NOMO-1 treated with DMSO at 0.1 percent for 48 hours (cell line): ENCODE measurements at regions not wholly inside any gene's neighbourhood (a gene's known extent, or its start where the extent isn't known, plus 50 kb on each side); places are given as distances from the start of the nearest gene placed in this dataset.
"Not testable (repeated sequence)": the region's sequence is repeated elsewhere in the genome, so short reads cannot be mapped to it uniquely, and the experiment has no call there.

Source experiments
- DNase-seq: peaks from one replicate; lab custom pipeline; 2025; ENCODE audit not compliant: unreplicated experiment; lab: John Stamatoyannopoulos, UW

DNA sequence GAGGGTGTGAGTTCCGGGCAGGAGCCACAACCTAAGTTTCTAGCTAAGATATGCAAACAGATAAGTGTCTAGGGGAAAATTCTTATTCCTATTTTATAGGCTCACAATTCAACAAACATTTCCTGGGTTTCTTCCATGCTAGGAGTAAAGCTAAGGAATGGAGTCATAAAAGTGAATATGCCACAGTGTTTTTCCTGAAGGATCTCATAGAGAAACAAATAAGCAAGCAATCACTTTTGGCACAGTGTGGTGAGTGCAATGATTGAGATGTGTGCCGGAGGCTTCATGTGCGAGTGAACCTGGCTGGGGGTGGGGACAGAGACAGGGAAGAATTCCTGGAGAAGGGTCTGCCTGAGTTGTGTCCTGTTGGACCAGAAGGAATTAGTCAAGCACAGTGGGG lies 147.4 kb downstream of the TENT5C start:
- no peak for DNase-seq

DNA sequence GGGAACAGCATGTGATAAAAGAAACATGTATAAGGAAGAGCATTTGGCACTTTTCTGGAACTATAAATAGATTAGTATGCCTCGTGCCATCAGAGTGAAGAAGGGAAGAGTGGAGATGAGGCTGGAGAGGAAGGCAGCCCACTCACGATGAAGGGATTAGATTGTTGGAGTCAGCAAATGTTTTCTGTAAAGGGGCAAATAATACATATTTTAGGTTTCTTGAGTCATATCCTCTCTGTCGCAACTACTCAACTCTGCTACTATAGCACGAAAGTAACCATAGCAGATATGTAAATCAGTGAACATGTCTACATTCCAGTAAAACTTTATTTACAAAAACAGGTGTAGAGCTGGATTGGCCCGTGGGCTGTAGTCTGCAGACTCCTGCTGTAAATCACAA lies 147.8 kb downstream of the TENT5C start:
- peak; percentile 49 for DNase-seq

DNA sequence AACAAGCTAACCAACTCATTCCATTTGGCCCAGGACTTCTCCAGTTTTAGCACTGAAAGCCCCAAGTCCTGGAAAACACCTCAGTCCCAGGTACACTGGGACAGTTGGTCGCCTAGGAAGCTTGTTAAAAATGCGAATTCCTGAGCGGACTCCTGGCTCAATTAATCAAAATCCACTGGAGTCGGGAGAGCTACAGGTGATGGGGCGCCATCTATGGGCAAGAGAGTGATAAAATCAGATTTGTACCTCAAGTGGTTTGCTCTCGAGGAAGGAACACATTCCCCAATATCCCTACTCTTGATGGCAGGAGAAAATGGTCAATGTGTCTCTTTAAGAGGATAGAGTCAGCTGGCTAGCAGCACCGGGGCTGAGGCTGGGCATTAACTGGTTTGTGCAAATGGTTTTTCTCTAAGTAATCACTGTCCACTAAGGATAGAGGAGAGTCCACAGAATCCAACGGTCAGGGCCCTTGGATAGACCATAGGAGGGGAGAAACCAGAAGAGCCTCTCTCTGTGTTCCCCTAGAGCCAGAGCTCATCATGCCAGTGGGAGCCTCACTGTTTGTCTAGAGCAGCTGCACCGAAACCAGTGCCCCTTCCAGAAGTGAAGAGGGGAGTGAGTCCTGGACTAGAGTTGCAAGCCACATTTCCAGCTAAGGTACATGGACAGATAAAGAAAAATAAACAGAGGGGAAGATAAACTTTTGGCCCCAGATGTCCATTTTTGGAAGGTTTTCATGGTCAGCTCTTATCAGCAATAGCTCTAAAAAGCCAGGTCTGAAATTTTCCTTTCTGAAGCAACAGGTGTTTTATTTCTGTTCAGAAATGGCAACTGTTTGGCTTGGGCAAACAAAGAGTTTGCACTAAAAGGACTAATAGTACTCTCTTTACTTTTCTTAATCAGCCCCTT lies 148.5 kb downstream of the TENT5C start:
- peak; percentile 16 for DNase-seq

DNA sequence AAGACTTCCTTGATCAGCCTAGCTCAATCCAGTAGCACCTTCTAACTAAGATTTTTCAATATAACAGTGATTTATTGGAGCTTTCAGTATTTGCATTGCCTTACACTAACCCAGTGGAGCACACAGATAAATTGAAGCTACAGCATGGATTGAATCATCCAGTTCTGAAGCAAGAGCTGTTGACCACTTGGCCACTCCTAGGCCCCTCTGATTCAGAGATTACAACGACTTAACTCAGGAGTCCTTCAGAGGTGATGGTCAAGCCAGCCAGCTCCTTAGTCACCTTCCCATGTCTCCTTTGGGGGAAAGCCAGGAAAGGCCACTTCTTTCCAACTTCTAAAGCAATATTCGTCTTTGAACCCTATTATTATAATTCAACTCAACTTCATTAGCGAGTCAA lies 151.8 kb downstream of the TENT5C start:
- no peak for DNase-seq

DNA sequence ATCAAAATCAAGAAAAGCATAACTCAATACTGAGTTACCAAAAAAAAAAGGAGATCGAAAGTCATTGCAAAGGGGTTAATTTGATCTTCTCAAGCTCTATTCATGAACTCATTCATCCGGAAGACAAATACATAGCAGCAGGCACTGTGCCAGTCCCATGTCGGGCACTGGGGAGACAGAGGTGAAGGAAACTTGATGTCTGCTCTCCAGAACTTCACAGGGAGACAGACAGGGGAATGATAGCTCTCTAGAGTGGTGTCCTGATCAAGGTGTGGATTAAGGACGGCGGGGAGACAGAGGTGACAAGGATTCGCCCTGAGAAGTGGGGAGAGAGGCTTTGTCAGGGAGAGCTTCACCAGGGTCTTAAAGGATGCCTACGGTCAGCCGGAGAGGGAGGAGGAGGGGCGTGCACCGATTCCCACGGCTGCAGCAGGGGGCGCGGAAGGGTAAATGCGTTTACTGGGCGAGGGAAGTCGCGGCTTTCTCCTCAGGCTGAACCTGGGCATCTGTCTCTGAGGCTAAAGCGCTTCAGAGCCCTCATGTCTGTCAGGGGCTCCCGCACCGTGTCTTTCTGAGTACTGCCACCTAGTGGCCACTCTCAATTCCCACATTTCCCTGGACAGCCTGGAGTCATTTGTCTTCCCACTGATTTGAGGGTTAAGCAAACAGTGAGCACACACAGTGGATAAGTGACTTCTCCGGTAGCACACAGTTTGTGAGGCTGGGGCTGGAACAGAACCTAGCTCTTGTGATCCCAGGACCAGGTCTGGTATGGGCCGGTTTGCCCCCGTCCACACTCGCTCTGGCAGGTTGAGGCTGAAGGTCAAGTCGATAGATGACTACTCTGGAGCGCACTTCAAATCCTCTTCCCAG lies 152.8 kb downstream of the TENT5C start:
- DNase-seq, result peak; percentile 58

DNA sequence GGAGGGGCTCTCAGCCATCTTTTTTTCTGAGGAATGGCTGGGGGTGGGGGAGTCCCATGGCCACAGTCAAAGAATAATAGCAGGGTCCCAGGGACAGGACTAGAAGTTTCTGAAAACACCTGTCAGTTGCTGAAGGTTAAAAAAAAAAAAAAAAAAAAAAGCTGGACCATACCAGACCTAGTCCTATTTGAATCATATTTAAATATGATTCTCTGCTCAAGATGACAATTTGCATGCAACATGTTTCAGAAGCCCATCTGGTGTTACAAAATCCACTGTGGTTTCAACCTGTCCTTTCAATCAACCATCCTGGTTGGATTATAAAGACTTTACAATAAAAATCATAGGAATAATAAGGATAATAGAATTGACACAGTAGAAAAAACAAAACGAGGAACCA lies 153.7 kb downstream of the TENT5C start:
- no peak for DNase-seq

DNA sequence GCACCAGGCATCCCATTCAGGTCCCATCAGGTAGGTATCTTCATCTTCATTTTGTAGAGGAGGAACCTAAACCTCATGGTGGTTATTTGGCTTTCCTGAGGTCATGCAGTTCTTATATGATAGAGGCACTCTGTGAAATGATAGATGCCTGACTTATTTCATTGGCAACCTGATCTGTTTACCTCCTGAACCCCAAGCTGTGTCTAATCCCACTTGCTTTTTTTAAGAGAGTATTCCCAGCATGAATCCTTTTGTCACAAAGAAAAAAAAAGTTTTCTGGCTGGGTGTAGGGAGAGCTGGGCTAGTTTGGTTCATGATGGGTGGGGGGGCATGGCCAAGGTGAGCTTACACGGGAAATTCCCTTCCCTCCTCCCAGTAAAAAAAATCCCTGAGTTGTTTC lies 154.2 kb downstream of the TENT5C start:
- DNase-seq, result no peak

DNA sequence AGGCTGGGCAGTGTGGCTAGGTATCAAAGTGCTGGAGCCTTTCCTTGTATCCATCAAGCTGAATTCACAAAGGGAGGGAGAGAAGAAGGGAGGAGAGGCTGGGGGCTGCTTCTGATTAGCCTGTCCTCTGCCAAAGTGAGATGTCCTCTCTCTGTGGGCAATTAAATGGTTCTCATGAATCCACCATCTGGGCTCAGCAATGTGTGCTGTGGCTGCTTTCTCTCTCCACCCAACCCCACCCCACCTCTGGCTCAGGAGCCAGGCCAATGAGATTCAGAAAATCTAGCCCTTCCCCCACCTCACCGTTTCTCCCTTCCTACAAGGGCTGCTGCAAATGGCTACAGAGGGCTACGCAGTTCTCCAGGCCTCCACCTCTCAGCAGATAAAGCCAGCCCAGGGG lies 154.6 kb downstream of the TENT5C start:
- no peak for DNase-seq

DNA sequence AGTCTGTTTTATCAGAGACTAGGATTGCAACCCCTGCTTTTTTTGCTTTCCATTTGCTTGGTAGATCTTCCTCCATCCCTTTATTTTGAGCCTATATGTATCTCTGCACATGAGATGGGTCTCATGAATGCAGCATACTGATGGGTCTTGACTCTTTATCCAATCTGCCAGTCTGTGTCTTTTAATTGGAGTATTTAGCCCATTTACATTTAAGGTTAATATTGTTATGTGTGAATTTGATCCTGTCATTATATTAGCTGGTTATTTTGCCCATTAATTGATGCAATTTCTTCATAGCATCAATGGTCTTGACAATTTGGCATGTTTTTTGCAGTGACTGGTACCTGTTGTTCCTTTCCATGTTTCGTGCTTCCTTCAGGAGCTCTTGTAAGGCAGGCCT lies 161.7 kb downstream of the GDAP2 start:
- DNase-seq, result not testable (repeated sequence)

DNA sequence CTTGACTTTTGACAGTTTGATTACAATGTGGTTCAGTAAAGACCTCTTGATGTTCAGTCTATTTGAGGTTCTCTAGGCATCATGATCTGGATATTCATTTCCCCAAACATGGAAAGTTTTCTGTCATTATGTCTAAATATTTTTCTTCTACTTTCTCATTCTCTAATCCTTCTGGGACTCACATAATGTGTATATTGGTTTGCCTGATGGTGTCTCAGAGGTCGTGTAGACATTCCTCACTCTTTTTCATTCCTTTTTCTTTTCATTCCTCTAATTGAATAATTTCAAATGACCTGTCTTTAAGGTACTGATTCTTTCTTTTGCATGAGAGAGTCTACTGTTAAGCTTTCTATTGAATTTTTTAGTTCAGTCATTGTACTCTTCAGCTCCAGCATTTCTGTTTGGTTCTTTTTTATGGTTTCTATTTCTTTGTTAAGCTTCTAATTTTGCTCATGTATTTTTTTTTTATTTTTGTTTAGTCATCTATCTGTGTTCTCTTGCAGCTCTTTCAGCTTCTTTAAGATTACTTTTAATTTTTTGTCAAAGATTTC lies 158.4 kb downstream of the GDAP2 start:
- DNase-seq, result no peak

DNA sequence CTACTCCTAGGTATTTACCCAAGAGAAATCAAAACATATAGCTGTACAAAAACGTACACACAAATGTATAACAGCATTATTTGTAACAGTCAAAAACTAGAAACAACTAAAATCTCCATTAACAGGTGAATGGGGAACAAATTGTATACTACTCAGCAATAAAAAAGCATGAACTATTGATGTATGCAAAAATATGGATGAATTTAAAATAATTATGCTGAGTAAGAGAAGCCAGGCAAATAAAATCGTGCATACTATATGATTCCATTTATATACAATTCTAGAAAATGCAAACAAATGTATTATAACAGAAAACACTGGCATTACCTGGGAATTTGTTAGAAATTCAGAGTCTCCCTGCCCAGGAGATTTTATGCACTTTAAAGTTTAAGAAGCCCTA lies 150.1 kb downstream of the GDAP2 start:
- DNase-seq, result no peak

DNA sequence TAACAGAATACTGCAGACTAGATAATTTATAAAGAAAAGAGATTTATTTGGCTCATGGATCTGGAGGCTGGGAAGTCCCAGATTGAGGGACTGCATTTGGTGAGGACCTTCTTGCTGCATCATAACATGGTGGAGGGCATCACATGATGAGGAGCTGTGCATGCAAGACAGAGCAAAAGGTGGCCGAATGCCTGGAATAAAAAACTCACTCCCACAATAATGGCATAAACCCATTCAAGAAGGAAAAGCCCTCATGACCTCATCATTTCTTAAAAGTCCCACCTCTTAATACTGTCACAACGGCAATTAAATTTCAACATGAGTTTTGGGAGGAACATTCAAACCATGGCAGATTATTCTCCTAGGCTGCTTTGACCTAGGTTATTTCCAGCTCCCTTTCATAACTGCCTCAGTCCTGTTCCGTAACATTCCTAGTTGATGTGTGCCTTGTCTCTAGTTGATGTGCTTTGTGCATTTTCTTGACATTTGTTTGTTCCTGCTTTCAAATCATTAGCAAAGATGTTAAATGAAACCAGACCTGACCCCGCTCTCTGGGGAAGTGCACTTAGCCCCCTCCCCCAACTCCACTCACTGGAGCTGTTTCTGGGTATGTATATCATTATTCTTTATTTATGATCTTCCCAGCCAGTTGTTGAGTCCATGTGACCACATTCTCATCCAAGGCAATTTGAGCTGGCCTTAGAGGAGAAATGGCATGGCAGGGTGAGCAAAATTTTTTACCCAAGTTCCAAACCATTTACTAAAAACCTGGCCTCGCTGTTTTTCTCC lies 148.5 kb downstream of the GDAP2 start:
- DNase-seq, result no peak

DNA sequence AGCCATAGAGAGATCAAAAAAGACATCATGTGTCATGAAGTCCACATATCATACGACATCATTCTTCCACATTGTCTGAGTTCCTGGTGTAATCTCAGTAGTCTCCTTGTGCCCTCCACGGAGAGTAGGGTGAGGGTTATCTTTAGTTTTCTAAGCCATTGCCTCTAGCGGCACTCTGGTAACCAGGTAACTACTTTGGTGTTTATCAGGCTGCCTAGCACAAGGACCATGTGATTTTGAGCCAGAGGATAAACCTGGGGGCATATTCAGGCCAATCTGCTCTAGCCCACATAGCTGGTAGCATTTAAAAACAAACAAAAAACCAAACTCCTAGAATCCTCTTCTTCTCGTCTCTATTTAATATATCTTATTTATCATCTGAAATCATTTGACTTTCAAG lies 147.4 kb downstream of the GDAP2 start:
- no peak for DNase-seq

DNA sequence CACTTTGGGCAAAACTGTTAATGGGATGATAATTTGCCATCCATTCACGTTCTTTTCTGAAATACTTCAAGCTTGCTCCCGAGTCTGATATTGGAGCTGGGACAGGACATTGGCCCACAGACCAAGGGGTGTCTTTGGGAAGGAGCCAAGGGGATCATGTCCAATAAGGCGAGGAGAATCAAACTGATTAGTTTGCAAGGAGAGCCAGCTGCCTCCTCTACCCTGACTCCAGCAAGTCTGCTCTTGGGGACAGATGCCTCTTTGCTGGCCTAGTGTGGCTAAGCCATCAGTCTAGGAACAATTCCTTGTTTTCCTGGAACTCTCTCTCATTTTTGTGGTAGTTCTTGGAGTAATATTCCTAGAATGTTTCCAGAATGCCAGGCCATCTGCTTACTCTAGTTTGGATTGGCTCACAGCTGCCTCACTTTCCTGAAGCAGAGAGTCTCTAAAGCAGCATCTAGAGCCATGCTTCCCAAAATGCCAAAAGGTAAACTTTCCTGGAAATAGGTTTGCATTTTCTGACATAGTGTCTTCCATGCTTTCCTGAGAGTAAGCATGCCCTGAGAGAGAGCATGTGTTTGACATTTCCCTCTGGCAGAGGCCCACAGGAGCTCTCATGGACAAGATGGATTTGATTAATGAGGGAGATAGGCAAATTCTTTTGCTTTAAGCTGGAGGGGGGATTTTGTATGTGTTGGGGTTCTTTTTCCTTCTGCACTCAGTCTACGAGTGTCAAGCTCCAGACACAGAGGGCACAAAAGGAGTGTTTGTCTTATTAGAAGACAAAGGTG lies 145.6 kb downstream of the GDAP2 start:
- DNase-seq, result no peak

DNA sequence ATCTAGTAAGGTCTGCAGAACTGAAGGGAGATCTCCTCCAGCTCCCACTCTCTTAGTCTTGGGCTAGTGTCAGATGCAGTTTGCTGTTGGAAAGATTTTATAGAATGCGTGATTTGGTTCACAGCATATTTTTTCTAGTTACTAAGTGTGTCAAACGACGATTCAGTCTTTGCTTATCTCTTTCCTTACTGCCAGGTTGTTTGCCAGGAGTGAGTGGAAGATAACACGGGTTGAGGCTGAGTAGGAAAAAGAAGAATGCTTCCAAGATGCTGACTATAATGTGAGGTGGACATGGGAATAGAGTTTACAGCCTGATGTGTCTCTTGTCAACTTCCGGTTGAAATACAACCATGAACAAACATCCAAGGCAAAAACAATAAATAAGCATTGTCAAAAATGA lies 141.4 kb downstream of the GDAP2 start:
- DNase-seq, result no peak

DNA sequence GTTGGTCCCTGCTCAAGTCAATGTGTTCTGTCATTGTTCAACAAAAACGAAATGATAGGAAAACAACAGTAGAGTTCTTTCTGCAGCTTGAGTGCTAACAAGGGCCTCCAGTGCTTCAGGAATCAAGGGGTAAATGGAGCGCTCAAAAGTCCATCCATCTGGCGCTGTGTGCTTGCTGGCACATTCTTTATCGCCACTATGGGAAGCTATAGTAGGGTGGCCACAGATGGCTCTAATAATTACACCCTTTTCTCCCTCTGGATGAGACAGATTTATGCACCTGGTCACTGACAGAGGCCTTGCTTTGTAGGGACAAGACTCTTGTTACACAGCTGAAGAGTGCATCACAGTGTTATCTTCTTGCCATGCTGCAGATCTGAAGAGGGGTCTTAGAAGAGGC lies 136.0 kb downstream of the GDAP2 start:
- no peak for DNase-seq

DNA sequence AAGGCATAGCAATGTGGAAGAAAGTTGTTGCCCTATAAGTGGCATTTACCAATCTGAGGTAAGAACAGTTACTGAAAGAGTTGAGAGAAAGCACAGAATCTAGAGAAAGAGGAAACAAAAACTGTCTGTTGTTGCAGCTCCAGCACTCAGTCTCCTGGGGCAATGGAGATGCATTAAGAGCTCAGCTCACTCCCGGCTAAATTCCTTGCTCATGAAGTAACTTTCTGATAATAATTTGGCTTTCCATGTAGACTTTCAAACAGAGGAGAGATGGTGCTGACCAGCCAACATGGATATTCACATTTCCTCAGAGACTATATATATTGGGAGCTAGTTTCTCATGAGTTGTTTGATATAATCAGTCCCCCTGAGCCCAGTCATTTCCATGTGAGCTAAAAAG lies 135.3 kb downstream of the GDAP2 start:
- no peak for DNase-seq

DNA sequence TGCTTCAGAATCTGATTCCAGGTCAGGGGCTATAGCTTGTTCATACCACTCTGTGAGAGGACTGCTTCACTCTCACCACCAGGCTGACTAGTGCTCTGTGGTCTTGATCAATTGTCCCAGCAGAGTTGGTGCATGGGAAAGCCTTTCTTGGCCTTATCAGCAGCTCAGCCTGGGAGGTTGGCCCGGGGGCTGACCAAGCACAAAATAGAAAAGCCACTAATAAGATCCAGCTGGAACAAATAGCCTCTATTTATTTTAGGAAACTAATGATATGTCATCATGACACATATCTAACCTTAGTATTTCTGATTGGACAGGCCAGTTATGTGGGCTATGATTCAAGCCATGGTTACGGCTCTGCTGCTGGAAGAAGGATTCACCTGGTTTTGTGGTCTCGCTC lies 134.2 kb downstream of the GDAP2 start:
- DNase-seq, result no peak

DNA sequence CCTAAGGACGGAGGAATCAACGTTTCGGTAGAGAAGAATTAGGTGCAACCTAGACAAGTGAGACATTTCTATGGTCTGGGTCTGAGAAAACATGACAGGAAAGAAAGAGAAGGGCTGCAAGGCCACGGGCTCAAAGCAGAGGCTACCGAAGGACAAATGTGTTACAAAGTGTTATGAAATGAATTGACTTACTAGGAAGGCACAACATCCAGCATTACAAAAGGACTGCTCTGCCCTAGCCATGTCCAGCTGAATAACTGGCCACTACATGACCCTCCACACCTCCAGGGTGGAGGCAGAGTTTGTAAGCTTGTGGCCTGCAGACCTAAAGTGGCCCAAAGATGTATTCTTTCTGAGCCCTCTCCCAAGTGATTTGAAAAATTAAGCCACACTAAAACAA lies 133.6 kb downstream of the GDAP2 start:
- DNase-seq, result no peak

DNA sequence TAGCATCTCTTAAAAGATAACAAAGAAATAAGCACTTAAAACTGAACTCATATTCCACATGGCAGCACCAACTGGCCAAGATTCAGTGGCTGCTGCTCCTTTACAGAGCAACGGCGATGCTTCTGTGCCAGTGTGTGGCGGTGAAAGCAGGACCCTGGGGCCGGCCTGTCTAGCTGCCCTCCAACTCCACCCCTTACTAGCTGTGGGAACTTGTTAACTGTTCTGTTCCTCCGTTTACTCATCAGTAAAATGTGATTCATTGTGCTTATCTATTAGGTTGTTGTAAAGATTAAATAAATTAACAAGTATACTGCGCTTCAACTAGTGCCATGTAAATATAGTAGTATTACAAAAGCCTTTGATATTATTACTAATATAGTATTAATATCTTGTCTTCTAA lies 133.2 kb downstream of the GDAP2 start:
- DNase-seq, result no peak
